BE2C (cell line): ENCODE measurements at regions not wholly inside any gene's neighbourhood (a gene's known extent, or its start where the extent isn't known, plus 50 kb on each side); places are given as distances from the start of the nearest gene placed in this dataset.
A peak's percentile ranks its signal among the peaks of the same experiment; 100 is the strongest.

Experiments used
- DNase-seq: peaks from one replicate; pipeline ENCODE4 v3.0.0-alpha.2; 2020
- H3K27me3 ChIP-seq: fragments of 250-450 bp; sonication (Bioruptor Pico); 2 replicates; pipeline ENCODE4 v1.5.1; 2020; ENCODE audit warnings: mild to moderate bottlenecking
- H3K36me3 ChIP-seq: fragments of 250-450 bp; sonication (Bioruptor Pico); 2 replicates; pipeline ENCODE4 v1.5.1; 2020; ENCODE audit warnings: mild to moderate bottlenecking
- H3K4me1 ChIP-seq: fragments of 250-450 bp; sonication (Bioruptor Pico); 2 replicates; pipeline ENCODE4 v1.5.1; 2020
- H3K4me3 ChIP-seq: 2 replicates; pipeline ENCODE4 v1.5.1; 2011; ENCODE audit warnings: low read depth, low read length
- H3K9me3 ChIP-seq: fragments of 250-450 bp; sonication (Bioruptor Pico); 2 replicates; pipeline ENCODE4 v1.5.1; 2020
- TF ChIP-seq, protein P1 (sequence below): IDR thresholded peaks from 2 replicates; pipeline ENCODE4 v1.5.1; 2012; ENCODE audit warnings: mild to moderate bottlenecking, low read depth, low read length

DNA sequence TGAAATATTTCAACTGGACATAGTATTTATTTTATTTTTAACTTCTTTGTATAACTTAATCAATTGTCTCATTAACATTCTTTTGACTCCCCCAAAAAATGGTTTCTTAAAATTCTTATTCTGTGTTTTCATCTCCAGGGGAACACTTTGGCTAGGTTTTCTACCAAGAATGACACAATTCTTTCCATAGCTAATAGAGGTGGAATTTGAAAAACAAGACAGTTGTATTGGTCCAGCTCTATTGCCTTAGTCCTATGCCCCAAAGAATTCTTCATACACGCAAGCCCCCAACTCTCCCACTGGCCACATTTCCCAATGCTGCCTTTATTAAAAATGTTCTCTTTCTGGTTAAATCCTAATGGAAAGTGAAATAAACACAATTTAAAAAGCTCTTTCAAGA lies 104.7 kb upstream of the PKDCC start:
- Histone ChIP-seq H3K4me1 (peaks cover 16% of the 10 kb centered on the region), H3K4me3 (no peak overlapping the region), H3K9me3 (no peaks in the 10 kb centered on the region), H3K27me3 (no peaks in the 10 kb centered on the region), H3K36me3 (no peaks in the 10 kb centered on the region)
- no peak for DNase-seq
- TF ChIP-seq, protein P1, sequence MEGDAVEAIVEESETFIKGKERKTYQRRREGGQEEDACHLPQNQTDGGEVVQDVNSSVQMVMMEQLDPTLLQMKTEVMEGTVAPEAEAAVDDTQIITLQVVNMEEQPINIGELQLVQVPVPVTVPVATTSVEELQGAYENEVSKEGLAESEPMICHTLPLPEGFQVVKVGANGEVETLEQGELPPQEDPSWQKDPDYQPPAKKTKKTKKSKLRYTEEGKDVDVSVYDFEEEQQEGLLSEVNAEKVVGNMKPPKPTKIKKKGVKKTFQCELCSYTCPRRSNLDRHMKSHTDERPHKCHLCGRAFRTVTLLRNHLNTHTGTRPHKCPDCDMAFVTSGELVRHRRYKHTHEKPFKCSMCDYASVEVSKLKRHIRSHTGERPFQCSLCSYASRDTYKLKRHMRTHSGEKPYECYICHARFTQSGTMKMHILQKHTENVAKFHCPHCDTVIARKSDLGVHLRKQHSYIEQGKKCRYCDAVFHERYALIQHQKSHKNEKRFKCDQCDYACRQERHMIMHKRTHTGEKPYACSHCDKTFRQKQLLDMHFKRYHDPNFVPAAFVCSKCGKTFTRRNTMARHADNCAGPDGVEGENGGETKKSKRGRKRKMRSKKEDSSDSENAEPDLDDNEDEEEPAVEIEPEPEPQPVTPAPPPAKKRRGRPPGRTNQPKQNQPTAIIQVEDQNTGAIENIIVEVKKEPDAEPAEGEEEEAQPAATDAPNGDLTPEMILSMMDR = no peak

DNA sequence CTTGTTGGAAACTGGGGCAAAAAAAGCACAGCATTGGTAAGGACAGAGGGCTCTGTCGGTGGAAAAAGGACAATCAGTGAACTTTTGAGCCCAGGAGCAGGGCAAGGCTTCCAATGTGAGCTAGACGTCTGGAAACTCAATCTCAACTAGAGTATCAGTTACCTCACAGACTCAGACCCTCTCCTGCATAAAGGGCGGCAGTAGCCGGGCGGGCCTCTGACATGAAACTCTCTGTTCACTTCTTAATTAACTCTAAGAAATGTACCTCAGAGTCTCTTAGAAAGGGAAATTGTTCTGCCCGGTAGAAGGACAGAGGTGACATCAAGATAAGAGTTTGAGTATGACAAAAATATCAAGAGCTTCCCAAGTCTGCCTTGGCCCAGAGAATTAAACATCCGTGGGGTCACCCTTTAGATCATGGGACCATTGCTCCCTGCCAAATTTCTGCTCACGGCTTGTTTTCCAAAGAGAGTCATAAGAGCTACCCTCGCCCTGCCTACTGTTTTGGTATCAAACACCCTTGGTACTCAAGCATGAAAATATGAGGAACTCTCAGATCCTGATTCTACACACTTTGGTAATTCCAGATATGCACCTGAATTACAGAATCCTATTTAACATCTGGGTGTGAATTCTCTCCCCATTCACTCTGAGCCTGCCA lies 103.5 kb upstream of the PKDCC start:
- Histone ChIP-seq H3K4me3 (no peak overlapping the region), H3K9me3 (no peaks in the 10 kb centered on the region), H3K4me1 (peaks cover 20% of the 10 kb centered on the region), H3K36me3 (no peaks in the 10 kb centered on the region), H3K27me3 (no peaks in the 10 kb centered on the region)
- TF ChIP-seq, protein P1 = no peak
- DNase-seq = no peak

DNA sequence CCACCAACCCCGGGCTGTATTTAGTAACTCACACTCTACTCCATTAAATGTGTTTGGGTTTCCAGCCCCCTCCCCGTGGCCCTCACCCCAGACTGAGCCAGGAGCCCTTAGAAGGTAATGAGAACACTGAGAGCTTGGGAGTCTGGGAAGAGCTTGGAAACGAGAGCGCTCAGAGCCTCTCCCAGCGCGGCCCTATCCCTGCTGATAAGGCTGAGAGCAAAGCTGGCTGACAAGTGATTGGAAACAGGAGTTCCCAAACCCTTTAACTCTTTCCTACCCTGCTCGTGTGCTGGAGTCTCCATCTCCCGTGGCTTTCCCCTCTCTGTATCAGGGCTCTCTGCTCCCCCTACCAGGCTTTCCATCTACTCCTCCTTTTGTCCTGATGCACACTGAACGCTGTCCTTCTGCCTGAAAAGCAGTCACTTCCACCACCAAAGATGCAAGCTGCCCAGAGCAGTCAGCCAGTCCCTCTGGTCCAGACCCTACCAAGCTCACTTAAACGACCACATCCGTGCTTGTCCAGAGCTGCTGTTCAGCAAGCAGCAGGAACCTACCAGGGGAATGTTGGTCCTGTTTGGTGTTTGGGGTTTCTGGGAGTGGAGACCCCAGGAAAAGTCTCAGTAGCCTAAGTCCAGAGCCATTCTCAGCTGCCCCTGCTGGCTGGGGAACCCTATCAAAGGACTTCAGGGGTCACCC lies 100.0 kb upstream of the PKDCC start:
- TF ChIP-seq, protein P1 = no peak
- peak; percentile 77 for DNase-seq
- Histone ChIP-seq H3K36me3 (no peaks in the 10 kb centered on the region), H3K4me1 (peaks cover 27% of the 10 kb centered on the region), H3K4me3 (peak overlapping the region; percentile 22), H3K9me3 (no peaks in the 10 kb centered on the region), H3K27me3 (no peaks in the 10 kb centered on the region)

DNA sequence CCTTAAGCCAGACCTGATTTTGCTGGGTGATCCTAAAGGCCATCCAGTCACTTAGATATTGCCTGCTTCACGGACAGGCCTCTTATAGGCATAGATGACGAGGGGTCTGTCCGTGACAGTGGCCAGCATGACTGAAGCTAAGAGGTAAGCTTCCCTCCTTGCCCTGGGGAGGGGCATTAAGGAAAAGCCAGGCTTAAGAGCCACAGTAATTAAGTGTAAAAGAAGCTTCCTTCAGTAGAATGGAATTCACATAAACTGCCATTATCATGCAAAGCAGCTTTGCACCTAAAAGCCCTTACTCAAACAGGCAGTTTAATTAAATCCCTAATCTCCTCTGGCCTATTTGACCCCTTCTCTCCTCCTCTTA lies 99.4 kb upstream of the PKDCC start:
- H3K9me3 ChIP-seq = no peaks in the 10 kb centered on the region
- no peak for DNase-seq
- H3K36me3 ChIP-seq = no peaks in the 10 kb centered on the region
- H3K27me3 ChIP-seq = no peaks in the 10 kb centered on the region
- TF ChIP-seq, protein P1 = no peak
- H3K4me1 ChIP-seq = peaks cover 31% of the 10 kb centered on the region
- no peak overlapping the region for H3K4me3 ChIP-seq

DNA sequence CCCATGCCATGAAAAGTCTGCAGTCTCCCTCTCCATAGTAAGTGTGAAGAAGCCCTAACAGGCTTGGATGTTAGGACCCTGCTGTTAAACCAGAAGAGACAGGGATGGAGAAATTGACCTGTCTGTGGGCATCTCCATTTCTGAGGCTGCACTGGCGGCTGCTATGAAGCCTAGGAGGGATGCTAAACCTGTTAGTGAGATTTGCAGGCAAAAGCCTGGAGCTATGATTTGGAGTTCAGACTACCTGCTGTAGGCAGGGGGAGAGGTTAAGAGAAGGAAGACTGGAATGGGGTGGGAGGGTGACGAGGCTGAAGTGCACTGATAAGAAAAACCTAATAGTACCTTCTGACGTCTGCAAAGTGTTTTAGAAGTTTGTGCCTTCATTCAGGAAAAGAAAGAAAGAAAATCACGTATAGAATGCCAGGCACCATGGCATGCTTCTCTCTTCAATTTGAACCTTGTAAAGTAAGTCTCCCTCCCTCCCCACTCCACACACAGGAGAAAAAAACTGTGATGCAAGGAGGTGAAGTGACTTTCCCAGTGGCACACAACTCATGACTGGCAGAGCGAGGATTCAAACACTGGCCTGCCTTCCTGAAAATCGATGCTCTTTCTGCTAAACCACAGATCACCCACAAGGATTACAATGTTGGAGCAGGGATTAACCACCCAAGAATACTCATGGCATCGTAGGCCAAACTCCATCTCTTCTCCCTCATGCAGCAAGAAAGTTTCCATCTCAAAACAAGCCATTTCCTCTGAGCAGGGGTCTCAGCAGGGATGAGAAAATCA lies 98.5 kb upstream of the PKDCC start:
- no peak for DNase-seq
- Histone ChIP-seq H3K4me1 (peaks cover 38% of the 10 kb centered on the region), H3K27me3 (no peaks in the 10 kb centered on the region), H3K36me3 (no peaks in the 10 kb centered on the region), H3K4me3 (no peak overlapping the region), H3K9me3 (no peaks in the 10 kb centered on the region)
- TF ChIP-seq, protein P1 = no peak
